GM18909 (cell line): ENCODE measurements at regions not wholly inside any gene's neighbourhood (a gene's known extent, or its start where the extent isn't known, plus 50 kb on each side); places are given as distances from the start of the nearest gene placed in this dataset.
"Not testable (repeated sequence)": the region's sequence is repeated elsewhere in the genome, so short reads cannot be mapped to it uniquely, and the experiment has no call there.

Source experiments
- ATAC-seq: cut with Tn5 transposase; IDR thresholded peaks from one replicate; pipeline ENCODE4 v1.9.1; 2021; ENCODE audit warnings: mild to moderate bottlenecking; ENCODE audit not compliant: unreplicated experiment, poor library complexity

DNA sequence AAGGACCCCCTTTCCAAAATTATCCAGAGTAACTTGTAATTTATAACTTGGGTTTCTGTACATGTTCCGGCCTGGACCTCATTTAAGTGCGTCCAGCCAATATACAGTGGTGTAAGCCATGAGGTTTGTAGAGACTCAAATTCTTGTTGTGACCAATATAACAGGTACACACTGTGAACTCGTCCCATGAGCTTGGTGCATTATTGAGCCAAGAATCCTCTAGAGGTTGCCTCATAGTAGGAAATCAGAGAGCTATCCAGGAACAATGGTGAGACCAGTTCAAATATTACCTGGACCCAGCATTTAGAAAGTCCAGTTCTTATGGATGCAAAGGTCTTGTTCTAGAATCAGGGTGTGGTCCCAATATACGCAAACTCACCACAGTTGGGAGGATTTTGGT, 138.2 kb downstream of the NPIPB5 start:
- no peak for ATAC-seq

- not testable (repeated sequence) for ATAC-seq
These were observed 140.6 kb downstream of the NPIPB5 start for GRCh38 chr16:22651111-22651817.

GRCh38 chr16:22652463-22652845, 141.8 kb downstream of the NPIPB5 start:
- ATAC-seq = no peak

GRCh38 chr16:22653876-22654275, 143.2 kb downstream of the NPIPB5 start:
- ATAC-seq = no peak

- ATAC-seq = not testable (repeated sequence)
These were observed 145.9 kb downstream of the NPIPB5 start for GRCh38 chr16:22656573-22656972.

- ATAC-seq = no peak
These were observed 149.2 kb downstream of the NPIPB5 start for GRCh38 chr16:22659933-22660332.

DNA sequence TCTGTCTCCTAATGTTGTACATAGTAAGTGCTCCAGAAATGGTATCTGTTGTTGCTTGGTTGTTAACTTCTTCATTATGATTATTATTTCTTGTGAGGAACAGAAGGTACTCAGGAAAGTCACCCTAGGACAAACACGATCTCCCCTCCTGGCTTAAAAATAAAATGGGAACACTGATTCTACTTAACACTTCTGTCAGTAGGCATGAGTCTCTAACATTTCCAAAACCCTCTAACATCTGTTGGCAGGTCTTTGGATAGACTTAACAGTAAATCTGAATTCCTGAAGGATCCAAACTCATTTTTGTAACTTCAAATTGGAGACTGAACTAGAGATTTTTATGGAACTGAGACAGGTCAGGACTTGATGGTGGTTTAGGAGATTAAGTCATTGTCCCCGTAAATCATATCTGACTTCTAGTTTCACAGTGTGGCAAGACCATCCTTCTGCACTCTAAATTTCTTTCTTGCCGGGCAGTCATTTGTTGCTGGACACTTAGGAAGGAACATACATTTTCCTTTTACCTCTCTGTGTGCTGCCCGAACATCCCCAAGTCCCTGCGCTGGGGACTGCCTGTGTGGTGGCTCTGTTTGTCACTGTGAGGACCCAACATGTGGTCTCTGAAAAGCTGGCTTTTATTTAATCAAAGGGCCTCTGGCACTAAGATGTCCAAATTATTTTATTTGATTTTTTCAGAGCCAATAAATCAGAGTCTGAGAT, 149.9 kb downstream of the NPIPB5 start:
- no peak for ATAC-seq

DNA sequence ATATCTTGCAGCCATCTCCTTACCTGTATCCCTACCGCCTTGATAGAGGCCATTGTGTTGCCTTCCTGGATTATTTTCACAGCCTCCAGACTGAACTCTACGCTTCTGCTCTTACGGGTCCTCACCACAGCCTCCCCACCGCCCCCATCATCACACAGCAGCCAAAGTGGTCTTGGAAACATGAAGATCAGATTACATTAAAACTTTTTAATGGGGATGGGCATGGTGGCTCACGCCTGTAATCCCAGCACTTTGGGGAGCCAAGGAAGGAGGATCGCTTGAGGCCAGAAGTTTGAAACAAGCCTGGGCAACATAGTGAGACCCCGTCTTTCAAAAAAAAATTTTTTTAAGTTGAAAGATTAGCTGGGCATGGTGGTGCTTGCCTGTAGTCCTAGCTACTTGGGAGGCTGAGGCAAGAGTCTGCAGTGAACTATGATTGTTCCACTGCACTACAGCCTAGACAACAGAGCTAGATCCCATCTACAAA, 150.5 kb downstream of the NPIPB5 start:
- no peak for ATAC-seq

DNA sequence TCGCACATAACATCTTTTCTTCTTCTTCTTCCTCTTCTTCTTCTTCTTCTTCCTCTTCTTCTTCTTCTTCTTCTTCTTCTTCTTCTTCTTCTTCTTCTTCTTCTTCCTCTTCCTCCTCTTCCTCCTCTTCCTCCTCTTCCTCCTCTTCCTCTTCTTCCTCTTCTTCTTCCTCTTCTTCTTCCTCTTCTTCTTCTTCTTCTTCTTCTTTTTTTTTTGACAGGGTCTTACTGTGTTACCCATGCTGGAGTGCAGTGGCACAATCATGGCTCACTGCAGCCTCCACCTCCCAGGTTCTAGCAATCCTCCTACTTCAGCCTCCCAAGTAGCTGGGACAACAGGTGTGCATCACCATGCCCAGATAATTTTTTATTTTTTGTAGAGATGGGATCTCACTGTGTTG, 151.0 kb upstream of the HS3ST2 start:
- ATAC-seq = not testable (repeated sequence)

GRCh38 chr16:22663389-22664064, 150.4 kb upstream of the HS3ST2 start:
- no peak for ATAC-seq

GRCh38 chr16:22664132-22664531, 149.8 kb upstream of the HS3ST2 start:
- no peak for ATAC-seq

GRCh38 chr16:22664561-22664997, 149.4 kb upstream of the HS3ST2 start:
- ATAC-seq = no peak

- no peak for ATAC-seq
These were observed 148.7 kb upstream of the HS3ST2 start for GRCh38 chr16:22665048-22665797.

GRCh38 chr16:22665803-22666202, 148.2 kb upstream of the HS3ST2 start:
- no peak for ATAC-seq

DNA sequence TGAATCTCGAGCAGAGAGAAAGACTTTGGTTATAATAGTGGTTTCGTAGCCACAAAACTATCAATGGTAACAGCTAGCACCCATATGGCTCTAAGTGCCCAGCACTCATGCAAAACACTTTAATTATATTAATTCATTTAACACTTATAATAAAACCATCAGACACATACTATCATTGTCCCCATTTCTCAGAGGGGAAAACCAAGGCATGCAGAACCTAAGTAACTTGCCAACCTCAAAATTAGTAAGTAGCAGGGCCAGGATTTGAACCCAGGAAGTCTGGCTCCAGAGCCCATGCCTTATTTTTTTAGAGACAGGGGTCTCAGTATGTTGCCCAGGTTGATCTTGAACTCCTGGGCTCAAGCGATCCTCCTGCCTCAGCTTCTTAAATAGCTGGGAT, 145.6 kb upstream of the HS3ST2 start:
- no peak for ATAC-seq

DNA sequence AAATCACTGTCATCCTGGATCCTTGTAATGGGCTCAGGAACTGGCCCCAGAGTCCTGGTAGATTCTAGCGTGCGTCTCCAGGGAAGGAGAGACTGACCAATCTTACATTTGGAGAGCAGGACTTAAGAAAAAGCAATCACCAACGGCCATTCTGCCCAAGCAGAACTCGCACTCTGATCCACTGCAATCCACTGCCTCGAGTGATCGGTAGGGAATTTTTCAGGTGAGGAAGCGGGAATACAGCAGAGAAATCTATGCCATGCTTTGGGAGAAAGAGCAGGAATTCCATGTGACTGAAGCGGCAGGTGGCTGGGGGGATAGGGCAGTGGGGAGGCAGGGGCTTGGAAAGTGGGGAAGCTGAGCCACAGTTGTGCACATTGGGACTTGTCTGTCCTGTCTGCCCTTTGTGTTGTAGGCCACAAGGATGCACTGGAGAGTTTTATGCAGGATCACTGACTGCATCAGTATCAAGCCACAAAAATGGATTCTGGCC, 143.9 kb upstream of the HS3ST2 start:
- no peak for ATAC-seq

DNA sequence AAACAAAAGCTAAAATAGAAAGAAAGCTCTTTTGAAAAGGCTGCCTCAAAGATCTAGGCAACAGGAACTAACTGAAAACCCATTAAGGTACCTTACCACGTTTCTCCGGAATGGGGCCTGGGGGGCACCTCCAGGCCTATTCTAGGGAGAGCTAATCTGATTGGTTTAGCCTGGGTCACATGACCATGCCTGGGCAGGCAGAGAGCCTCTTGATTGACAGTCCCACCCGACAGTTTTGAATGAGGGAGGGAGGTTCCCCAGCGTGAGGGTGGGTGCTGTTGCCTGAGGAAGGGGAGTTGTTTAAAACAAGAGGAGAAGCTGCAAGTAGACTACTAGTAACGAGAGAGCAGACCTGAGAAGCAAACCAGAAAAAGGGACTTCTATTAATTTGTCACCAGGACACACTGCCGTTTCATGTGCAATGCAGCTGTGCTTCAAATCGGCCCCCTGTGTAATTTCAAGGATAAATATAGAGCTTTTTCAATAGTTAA, 143.4 kb upstream of the HS3ST2 start:
- ATAC-seq = peak; percentile 54

DNA sequence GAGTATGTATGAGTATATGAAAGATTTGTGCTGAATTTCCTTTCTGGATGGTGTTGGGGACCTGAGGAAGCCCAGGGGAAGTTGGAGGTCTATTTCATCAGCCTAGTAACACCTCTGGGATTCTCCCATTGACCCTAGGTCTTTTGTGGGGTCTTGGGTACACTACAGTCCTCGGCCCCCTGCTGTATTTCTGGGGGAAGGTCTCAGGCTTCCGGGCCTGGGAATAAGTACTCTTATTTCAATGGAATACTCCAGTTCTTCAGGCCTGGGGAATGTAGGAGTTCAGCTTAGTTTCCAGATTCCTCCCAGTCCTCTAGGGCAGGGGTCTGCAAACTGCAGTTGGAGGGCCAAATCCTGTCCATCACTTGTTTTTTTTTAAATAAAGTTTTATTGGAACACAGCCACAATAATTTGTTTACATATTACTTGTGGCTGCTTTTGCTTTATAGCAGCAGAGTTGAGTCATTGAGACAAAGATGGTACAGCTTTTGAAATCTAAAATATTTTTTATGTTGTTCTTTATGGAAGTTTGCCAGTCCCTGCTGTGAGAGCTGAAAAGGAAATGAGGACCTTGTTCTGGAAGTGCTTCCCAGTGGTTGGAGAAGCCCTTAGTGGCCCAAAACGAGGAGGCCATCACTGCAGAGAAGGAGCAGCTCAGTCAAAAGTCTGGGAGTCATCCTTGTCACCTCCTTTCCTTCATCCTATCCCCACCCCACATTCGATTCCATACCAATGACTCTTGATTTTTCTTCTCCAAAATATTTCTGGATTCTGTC, 142.5 kb upstream of the HS3ST2 start:
- ATAC-seq = no peak

DNA sequence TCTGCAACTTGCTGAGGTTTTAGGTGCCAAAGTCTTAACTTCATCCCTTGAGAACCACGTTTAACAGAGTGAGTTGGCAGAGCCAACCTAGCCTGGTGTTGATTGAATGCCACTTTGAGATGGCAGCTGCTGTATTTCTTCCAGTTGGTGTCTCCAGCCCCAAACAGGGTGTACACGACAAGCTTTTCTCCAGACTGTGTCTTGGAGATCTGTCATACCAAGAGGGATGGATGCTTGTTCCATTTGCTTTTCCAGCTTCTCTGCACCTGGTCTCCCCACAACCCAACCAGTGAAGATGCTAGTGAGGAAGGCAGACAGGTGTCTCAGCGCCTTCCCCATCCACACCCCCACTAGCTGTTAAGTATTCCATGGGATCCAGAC, 141.1 kb upstream of the HS3ST2 start:
- ATAC-seq = no peak
